NCI-H69 (cell line): ENCODE measurements at regions not wholly inside any gene's neighbourhood (a gene's known extent, or its start where the extent isn't known, plus 50 kb on each side); places are given as distances from the start of the nearest gene placed in this dataset.

Experiments
- DNase-seq: peaks from one replicate; lab custom pipeline; 2025; lab: John Stamatoyannopoulos, UW

DNA sequence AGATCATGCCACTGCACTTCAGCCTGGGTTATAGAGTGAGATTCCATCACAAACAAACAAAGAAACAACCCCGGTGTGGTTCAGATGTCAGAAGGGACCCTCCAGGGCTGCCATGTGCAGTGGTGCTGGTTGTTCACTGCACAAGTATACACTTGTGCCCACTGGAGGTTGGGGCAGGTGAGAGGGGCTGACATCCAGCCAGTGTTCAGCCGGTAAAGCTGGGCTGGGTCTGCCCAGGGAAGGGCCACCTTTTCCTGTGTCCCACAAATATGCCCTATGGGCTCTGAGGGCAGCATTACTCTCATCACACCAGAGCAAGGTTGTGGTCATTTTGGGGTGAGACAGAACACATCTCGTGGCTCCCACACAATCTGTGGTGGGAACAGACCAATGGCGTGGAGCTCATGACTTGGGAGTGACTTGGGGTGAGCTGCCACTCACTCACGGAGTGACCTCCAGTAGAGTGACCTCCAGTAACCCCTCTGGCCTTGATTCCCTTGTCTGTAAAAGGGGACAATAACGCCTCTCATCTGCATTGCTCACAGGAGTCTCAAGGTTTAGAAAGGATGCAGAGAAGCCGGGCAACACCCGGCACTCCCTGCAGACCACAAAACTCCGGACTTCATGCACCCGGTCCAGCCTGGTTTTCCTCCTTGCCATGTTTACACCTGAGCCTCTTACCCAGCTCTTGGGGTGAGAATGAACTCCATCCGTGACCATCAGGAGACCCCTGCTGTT, 69.0 kb upstream of the VRK1 start:
- no peak for DNase-seq

DNA sequence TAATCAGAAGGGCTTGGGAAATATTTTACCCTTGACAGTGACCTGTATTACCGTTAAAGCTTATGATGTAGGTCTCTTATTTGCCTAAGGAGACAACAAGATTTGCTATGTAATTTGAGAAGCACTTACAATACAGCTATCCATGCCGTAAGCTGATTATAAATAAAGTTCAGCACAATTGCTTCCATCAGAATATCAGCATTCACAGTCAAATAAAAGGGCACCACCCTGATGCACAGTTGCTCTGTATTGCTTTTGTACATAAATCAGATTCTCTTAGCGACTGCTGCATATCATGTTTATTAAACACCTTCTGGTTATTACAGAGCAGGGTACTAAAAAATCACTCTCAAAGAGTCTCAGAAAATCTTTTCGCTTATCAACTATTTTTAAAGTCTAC, 67.3 kb upstream of the VRK1 start:
- no peak for DNase-seq

DNA sequence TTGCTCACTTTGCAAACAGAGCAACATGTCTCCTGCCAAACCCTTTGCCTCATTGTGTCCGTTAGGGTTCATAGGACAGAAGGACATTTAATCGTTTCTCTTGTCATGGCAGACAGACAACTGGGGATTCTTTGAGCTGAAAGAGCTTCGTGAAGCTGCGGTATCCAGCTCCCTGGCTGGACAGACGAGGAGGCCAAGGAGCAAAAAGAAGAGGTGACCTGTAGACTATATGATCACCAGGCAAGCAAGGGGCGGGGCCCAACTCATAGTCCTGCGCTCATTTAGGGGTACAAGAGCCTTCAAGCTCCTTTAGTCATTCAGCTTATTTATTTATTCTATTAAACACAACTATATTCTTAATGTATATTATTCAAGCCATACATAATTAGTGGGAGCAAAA, 66.8 kb upstream of the VRK1 start:
- no peak for DNase-seq

DNA sequence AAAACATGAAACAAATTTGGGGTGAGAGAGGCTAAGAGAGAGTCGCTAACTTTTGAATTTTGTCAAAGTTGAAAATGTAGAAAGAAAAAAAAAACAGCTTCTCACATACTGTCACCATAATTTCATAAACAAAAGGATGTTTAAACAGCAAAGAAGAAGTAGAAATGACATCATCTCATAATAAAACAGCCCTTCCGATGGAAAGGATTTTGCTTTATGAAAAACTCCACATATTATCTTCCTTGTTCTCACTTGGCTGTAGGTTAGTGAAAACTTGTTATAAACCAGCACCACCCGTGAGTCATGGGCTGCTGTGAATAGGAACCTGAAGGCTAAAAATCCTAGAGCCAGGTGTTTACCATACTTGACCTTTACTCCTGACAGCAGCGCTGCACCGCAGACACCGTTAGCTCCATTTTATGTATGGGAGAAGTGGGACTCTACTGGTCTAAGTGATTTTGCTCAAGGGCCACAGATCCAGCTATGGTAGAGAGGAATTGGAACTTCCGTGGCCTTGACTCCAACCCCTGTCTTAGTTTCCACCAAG, 63.0 kb upstream of the VRK1 start:
- DNase-seq, result peak; percentile 24

DNA sequence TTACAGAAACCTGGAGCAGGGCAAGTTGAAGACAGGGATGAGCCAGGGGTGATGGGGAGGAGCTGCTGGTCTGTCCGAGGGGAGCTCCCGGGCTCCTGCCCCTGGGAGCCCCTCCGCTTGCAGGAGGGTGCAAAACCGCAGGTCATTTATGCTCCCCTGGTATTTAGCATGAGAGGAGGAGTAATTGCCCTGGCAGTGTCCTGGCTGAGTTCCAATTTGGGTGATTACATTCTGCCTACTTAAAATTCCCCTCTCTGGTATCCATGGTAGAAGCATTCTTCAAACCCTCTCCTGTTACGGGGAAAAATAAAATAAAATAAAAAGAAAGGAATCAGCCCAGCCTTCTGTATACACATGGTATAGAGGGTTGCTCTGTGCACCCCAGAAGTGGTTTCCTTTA, 61.7 kb upstream of the VRK1 start:
- DNase-seq, result peak; percentile 79

DNA sequence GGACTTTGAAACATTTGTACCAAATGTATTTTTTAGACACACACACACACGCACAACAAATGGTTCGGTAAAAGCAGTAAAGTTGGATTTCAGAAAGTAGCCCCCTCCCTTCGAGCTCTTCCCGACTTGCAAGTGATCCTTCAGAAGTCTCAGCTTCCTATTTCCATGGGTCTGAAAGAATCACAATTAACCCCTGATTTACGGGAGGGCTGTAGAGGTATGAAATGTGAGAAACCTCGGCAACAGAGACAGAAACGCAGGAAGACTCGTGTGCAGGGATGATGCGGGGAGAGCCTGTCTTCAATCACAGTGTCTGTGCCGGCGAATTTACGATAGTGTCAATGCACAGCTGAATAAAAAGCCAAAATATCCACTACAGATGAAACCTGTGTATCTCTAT, 60.7 kb upstream of the VRK1 start:
- DNase-seq, result no peak

DNA sequence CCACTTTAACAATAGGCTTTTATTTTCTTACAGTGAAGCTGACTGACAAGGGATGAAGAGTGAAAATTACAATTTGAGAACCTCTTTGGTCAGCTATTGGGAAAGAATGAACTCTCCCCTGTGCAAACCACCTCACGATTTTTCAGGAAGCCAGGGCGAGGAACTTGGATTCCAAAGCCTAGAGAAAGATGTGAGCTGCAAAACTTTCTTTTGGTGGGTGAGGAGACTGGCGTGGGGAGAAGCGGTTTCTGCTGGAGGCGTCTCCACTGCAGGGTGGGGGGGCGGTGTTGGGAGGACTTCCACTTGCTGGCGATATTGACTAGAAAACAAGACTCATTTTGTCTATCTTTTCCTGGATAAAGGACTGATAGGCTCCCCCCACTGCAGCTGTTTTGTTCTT, 59.3 kb upstream of the VRK1 start:
- no peak for DNase-seq

DNA sequence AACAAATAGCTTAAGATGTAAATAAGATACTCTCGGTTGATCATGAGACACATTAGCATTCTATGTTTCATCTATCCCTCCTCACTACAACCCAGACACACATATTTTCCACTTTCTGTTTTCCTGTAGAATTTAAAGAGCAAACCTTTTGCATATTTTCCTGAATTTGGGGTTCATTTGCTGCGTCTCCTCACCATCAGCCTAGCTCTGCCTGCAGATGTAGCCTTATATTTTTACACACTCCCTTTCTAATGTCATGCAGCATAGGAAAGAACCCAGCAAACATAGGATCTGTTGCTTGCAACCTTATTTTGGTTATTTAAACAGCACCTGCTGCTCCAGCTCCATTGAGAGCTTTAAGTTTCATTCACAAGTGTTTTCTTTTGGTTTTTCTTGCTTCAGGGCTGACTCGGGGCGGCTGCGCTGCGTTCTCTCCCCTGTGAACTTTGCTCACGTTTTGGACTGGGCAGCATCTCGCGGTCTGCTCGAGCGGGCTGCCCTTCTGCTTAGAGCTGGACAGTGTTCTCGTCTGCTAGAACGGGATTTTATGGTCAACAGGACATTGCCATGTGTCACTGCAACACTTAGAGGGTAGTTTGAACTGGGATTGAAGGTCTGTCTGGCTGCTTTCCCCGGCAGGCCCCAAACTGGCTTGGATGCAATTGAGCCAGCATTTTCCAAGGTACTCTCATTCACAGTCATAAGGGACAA, 57.8 kb upstream of the VRK1 start:
- DNase-seq, result no peak

DNA sequence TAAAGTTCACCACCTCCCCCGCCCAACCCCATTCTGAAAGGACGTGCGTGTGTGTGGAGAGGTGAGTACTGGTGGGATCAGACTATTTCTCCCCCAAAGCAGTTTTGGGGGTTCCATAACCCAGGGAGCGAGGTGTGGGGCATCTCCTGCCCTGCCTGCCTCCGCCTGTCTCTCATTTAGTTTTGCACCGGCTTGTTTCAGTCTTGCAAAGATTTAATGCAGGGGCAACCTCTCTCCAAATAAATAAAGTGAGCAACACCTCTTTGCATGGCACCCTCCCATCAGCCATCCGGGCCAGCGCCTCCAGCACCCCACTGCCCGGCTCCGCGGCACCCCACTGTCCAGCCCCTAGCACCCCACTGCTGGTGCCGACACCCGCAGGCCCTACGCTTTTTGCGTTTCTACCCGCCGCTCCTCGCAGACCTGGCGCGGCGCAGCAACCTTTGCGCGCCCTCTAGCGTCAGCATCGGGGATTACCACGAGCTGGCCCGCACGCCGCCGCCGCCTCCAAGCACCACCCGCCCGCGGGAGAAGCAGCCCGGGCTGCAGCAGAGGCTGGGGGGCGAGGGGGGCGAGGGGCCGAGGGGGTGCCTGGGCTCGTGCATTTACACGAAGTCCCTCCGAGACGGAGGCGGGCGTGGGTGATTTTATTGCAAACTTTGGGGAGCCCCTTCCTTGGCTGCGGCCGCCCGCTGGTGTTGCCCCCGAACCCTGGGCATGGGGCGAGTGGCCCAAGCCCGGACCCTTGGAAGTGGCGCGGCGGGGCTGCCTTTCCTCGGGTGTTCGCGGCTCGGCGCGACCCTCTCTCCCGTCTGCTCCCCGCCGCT, 55.8 kb upstream of the VRK1 start:
- DNase-seq, result peak; percentile 63

DNA sequence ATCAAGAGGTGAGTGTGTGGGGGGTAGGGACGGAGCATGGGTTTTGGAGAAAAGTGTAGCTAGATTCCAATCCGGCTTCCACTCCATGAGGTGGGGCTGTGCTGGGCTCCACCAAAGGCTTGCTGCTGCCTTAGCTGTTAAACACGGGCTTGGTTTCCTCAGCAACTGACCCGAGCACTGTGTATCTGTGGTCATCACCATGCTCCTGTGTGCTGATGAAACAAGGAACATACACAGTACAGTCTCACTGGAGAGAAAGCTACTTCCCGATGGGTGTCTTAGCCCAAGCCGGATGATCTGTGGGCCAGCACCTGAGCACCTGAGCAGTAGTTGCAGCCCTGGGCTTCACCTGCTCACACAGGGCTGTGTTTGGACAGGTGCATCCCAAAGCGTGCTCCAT, 52.9 kb upstream of the VRK1 start:
- no peak for DNase-seq

DNA sequence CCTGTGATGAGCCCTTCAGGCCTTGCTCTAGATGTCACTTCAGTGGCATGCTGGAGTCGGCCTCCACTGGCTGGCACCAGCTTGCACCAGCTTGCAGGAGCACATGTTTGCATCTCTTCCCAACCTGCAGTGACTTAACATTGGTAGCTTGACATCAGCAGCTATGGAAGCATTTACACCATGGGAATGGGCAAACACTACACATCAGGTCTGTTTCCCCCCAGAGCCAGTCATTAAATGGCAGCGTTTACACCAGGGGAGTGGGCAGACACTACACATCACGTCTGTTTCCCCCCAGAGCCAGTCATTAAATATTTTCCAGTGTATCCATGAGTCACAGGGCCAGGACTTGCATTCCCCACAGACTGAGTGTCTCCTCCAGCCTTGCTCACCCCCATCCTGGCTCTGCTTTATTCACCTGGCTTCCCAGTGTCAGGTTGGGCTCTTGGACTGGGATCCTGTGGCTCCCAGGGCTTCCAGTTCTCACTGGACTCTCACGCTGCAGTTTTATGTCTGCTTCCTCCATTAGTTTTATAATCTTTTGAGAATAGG, 51.6 kb upstream of the VRK1 start:
- DNase-seq, result no peak

DNA sequence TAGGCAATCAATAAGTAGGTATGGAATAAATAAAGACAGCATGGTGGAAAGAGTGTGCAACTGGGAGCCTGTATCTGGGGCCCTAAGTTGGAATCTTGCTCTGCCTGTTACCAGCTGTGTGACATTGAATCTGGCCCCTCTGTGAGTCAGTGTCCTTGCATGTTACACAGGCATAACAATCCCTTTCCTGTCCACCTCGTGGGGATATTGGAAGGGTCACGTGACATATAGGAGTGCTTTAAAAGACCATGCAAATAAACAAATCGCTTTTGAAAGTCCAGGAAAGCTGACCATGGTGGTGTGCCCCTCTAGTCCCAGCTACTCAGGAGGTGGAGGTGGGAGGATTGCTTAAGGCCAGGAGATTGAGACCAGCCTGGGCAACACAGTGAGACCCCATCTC, 51.1 kb upstream of the VRK1 start:
- DNase-seq, result no peak

DNA sequence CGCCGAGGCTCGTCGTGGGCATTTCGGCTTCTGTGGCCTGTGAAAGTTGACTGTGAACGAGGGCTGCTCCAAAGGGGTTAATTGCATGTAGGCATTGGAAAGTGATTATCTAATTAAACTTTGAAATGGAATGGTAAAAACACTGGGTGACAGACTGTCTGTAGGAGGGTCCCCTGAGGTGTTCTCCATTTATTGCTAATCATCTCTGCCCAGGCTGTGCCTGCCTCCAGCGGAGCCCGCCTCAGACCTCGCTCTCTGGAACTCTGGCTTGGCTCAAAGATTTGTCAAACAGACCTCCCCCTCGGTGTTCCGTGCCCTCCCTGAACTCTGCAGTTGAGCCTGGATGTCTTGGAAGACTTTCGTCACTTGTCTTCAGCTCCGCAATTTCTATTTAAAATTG, 50.2 kb upstream of the VRK1 start:
- DNase-seq, result no peak
